ENCODE measurements at regions not wholly inside any gene's neighbourhood (a gene's known extent, or its start where the extent isn't known, plus 50 kb on each side); places are given as distances from the start of the nearest gene placed in this dataset.
"Not testable (repeated sequence)": the region's sequence is repeated elsewhere in the genome, so short reads cannot be mapped to it uniquely, and the experiment has no call there.

DNA sequence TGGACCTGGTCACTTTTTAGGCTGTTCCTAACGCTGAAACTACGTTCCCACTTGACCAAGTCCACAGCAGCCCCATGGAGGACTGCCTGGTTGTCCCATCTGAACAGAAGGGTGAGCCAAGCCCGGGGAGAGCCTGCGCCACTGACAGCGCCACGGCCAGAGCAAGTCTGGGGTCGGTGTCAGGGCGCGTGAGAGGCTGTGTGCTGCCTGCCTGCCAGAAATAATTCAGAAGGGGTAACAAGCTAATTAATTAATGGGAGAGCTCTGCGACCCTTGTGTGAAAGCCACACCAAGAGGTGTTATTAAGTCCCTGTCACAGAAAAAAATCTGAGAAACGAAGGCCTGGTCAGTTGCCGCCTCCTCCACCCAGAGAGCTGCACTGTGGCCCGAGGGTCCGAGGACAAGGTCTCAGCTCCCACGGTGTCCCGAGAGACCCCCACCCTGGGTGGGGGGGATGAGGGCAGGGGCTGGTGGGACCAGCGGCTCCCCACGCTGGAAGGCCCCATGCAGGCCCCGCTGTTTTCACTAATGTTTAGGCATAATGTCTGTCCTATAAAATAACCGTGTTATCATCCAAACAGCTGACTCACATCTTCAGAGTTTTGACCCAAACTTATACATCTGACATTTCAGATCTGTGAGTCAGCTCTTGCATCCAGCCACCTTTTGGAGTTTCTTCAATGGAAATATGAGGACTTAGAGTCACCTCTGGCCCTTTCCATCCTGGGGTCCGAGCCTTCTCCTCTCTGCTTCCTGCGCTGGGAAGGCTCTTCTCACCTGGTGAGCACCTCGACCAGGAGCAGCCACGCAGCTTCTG is 58.5 kb downstream of the DLL1 start:
- DNase-seq = peak; percentile 10

DNA sequence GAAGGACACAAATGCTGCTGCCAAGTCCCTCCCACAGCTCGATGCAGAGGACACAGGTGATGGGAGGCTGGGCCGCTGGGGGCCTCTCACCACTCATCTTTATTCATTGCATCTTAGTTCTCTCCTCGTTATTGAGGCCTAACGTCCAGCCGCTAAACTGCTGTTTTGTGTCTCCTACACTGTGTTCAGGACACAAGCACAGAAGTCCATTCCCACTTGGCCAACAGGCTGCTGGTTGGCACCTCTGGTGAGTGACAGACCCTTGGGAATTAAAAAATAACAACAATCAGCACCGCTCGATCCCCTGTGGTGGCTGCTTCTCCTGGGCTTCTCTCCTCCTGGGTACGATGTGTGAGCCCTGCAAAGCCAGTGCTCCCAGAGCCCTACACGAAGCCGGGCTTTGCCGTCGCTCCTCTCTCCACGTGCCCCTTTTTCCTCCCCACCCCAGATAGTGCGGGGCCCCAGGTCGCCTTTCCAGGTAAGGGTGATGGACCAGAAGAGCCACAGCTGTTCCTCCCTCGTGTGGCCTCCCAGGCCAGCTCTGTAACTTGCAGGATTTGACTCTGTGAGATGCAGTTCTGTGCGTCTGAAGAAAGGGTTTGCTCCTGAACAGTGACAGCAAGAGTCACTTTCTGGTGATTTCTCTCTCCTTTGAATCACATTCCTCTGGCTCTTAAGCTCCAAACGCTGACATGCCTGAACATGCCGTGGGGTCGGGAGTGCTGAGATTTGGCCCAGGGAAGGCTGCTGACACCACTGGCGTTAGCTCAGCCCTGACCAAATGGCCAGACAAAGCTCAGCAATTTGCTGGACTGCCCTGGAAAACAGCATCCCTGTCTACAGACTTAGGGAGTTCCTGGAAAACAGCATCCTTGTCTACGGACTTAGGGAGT is 59.3 kb downstream of the DLL1 start:
- DNase-seq = no peak

DNA sequence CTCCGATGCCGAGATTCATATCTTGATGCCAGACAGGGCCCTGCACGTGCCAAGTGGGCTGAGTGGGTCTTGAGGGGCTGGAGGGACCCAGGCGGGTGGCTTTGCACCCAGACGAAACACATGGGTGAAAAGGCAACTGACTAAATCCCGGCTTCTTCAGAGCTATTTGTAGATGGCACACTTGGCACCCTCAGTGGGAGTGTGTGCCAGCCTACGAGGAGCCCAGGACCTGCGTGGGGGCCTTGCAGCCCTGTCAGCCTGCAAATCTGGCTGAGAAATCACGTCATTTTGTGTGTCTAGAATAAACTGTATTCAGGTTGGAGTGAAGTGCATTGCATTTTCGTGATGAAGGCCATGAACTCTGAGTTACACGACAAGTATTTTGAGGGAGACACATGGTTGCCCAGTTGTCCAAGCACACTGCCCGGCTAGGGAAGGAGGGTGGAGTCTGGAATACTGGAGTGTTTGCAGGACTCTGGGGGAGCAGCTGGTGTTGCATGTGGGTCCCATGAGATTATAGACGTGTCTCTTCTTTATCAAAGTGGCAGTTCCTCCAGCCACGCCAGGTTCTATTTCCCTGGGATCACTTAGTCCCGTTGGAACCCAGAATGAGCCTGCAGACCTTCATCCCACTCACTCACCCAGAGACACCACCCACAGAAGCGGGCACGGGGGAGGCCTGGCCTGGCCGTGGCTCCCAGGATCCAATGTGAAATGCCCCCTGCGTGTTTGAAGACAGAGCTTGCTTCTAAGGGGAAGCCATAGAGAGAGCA is 60.2 kb downstream of the DLL1 start:
- DNase-seq = no peak

DNA sequence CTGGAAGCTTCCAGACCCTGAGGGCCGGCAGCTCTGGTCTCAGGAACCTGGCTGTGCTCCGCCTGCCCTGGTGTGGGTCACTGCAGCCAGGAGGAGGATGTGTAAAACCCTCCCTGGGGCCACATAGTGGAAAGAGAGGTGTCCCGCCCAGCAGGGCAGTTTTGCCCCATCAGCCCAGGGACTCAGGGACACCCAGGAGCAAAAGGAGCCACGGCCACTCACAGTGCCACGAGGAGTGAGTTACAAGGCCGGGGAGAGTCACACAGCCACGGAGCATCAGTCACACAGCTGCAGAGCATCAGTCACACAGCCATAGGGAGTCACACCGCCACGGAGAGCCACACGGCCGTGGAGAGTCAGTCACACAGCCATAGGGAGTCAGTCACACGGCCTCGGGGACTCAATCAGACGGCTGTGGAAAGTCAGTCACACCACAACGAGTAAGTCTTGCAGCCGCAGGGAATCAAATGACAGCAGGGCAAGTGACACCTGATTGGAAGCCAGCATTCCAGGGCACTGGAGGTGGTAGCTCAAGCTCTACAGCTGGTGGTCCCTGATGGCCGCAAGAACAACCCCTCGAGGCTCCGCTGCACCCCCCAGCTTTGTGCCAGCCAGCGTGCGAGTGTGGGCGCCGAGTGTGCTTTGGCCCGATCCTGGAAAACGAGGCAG is 60.9 kb downstream of the DLL1 start:
- DNase-seq = no peak

DNA sequence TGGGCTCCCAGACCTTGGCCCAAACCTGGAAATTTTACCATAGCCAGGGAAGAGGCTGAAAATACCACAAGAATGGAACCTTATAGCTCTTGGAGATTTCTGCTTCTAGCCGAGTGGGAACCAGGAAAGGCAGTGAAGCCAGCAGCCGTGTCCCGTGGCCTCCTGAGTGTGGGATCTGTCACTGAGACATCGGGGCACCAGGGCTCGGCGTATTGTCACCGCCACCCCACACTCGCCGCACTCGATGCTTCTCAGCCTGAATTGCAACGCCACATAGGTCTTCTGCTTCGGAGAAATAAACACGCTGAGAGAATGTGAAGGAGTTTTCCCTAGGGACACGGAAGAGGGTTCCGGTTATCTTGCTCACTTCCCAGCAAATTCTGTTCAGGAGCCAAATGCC is 61.5 kb downstream of the DLL1 start:
- no peak for DNase-seq

DNA sequence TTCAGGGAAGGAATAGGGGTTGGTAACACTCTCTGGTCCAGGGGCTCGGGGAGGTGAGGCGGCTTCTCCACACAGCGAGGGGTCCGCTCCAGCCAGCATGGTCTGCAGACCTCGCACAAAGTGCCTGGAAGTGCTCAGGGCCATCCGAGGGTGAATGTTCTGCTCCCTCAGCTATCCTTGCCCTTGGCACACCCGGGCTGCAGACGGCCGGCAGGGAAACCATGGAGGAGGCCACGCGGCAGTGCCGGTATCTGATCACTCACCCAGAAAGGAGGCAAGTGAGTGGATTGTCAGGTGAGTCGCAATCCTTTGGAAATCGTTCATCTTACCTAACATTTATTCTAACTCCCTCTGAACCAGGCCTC is 62.0 kb downstream of the DLL1 start:
- DNase-seq = no peak

DNA sequence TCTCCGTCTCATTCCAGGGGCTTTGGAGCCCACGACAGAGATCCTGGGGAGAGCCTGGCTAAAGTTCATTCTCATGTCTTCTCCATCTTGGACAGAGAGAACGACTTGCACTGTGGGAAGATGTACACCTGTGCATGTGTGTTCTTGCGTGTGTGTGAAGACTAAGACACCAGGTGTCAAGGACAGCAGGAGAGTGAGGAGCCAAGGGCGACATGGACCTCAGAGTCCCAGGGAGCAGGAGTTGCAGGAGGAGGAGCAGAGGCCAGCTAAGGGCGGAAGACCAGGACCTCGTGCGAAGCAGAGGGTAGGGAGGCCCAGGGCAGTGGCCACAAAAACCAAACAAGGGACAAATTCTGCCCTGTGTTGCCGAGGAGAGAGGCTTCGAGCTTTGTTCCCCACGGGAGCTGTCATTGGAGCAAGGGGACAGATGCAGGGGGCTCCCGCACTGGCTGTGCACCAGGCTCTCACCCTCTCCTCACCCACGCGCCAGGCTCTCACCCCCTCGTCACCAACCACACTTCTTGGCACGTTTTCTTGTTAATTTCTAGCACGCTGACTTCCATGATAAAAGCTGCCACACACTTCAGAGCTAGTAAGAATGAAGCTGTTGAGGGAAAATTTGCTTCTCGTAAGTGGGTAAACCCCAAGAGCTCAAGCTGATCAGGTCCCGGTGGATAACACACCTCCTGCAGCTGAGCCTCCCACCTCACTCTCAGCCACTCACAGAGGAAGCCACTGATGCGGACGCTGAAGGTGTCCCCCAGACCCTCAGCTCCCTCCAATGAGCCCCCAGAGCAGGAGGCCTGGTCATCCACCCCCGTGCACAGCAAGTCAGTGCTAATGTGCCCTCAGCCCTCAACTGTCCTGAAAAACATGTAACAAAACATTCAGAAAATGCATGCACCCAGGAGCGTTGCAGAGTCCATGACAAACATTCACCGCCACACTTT is 62.6 kb downstream of the DLL1 start:
- no peak for DNase-seq

DNA sequence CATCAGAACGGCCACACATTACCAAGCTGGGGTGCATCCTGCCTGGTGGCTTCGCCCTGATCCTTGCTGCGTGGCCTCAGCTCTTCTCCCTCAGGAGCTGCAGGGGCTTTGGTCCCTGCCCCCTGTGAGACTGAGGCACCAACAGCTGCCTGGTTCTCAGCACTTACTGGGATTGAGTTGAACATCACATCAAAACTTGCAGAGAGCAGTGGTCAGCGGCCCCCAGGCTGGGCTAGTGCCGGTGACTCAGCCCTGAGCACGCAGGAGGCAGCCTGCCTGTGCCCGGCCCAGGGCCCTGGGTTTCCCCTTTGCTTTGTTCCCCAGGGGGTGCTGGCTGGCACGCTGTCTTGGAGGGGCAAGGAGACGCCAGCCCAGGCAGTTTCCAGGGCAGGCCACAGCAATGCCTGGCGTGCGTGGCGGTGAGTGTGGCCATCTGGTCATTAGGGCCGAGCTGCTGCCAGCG is 63.3 kb downstream of the DLL1 start:
- DNase-seq = no peak

DNA sequence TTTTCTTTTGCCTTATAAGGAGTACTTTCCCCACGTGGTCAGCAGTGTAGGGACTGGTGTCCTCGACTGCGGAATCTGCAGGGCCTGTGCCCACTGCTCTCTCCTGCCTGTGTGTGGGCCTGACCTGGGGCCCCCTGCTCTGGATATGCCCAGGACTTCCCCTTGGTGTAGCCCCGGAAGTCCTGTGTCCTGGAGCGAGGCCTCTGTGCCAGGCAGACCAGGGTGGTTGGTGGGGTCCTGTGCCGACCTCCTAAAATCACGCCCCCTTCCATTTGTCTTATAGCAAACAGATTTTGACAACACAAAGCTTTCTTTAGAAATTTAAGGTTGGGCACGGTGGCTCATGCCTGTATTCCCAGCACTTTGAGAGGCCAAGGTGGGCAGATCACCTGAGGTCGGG is 64.2 kb downstream of the DLL1 start:
- DNase-seq = no peak

DNA sequence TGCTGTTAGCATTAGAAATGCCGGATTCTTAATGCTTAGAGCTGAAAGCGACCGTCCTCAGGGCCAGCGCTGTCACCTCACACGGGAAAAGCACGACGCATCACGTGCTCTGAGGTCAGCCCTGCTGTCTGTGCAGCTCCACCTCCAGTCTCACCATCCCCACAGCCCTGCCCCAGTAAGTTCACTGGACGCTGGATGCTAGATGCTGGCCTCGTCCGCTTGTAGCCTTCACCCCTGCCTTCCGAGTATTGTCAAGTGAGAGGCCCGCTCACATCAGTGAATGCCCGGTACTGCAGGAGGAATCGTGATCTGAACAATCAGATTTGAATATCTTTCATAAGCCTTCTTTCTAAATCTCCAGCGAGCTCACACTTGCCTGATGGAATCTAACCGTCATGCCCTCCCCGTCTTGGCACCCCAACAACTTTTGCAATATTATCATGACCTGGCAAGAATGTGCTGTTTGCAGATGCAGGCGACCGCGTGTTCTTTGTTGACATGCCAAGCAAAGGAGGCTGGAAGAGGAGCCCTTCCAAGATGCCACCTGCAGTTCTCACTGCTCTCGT is 64.9 kb downstream of the DLL1 start:
- DNase-seq = no peak

DNA sequence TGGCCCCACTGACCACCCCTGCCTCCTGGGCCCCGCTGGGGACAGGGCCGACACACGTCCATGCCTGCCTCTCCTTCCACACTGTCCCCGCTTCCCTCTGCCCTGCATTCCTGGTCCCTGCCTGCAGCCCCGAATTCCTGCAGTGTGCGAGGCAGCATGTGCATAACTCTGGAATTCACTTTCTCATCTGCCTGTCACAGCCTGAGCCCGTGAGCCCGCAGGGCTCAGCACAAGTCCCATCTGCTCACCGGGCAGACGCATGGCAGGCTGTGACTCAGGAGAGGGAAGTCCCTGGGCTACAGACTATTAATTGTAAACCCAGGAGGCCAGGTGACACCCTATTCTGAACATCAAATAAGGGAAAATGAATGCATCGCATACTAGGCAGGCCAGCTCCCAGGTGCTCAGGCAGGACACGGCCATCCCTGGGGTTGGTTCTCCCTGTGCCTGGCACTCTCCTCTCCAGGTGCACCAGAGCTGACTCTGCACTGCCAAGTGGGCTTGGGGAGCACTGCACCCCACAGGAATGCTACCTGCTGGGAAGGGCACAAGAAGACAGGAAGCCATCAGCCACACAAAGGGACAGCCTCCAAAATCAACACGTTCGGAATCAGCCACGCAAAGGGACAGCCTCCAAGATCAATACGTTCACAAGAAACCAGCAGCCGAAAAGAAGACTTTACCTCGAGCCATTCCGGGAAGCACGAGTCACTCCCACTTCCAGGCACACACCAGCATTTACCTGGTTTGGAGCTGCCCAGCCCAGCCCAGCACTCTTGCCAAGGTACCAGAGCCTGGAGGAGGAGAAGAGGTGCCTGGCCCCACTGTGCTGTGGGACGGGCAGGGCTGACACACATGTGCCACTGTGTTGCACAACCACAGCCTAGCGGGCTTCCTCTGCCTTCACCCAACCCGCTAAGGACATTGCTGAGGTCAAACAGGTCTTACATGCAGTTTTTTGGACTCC is 65.9 kb downstream of the DLL1 start:
- peak; percentile 22 for DNase-seq

DNA sequence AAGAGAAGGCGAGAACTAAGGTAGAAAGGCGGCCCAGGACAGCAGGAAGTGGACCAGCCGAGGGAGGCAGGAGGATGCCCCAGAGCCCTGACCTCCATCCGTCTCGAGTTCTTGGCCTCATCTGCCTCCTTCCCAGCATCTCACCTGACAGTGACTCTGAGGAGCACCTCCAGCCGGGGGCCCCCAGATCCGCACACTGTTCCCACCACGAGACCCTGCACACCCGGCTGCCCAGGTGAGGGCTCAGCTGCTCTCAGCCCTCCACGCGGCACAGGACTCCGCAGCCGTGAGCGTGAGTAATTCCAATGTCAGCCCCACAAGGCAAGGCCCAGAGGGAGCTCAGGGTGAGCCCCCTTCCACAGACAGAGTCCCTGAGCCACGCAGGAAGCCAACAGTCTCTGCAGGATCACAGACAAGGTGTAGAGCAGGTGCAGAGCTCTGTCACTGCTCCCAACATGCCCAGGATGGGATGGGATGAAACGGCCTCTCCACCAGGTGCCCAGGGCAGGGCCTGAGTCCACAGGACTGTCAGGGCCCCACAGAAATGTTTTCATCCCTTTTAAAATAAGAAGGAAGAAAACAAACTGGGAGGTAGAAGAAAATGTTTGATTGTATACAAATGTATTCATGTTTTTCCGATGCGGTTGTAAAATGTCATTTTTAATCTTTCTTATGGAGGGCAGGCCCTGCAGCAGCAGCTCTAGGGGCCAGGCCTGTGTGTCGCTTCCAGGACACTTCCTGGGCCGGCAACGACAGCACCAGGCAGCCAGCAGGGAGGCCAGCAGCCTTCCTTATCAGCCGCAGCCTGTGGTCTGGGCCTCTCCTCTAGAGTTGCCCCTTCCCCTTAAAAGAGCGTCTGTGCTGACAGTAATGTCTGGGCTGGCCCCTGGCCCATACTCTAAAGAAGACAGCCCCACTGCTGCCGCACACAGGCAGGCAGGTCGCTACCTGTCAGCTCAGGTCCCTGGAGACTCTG is 66.9 kb downstream of the DLL1 start:
- DNase-seq = no peak

DNA sequence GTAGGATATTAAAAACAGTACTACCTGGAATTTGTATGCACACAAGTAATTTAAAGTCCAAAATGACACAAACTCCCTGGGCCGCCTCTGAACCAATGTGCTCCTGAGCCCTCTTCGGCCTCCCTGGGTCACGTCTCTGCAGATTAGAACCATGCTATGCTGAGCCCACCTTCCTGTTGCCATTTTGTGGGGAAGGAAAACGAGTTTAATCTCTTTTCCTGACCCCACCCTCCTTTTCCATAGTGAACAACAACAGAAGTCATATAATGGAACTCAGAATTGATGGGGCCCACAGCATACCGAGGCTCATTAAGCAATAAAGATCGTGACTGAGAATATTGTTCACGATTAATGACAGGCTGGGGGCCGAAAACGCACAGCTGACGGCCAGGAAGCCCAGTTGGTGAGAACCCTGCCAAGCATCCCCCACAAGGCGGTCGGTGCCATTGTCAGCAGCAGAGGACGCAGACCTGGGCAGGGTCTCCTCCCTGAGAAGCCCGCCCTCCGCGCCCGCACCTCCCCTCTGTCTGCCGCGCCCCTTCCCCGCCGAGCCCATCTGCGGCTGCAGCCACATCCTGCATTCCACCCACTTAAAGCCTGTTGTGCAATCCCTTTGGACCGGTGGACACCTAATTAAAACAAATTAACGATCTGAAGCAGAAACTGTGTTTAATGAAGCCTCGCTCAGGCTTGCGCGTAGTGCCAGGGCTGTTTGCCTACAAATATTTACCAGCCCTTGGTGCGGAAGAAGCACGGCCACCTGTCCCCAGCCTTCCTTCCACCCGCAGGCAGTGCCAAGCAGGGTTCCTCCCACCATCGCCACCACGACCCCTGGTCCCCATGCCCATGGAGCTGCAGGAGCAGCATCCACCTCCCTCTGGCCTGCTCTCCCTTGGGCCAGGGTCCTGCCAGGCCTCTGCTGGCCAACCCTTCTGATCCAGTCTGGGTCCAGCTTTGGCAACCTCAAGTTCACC is 68.1 kb downstream of the DLL1 start:
- DNase-seq = no peak

DNA sequence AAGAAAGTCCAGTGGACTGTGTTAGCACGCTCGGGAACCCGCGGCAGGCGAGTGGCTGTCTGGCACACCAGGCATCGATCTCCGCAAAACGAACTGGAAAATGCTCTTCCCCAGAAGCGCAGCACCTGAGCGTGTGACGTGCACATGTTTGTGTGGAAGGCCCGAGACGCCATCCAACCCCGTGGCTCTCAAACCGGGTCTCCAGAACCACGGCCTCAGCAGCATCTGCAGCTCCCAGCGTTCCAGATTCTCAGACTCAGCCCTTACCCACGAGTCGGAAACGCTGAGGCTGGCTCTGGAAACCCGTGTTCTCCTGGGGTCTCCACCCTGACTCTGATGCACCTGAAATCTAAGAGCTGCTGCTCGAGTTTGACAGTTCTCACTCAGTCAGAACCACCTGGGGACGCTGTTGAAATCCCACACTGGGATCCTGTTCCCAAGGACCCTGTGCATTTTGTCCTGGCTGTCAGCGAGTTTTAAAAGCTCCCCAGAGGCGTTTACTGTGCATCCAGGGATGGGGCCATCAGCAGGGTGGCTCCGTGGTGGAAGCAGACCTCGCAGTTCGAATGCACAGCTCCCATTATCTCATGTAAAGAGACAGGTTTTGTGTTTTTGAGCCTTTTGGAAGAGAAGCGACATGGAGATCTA is 69.0 kb downstream of the DLL1 start:
- no peak for DNase-seq

DNA sequence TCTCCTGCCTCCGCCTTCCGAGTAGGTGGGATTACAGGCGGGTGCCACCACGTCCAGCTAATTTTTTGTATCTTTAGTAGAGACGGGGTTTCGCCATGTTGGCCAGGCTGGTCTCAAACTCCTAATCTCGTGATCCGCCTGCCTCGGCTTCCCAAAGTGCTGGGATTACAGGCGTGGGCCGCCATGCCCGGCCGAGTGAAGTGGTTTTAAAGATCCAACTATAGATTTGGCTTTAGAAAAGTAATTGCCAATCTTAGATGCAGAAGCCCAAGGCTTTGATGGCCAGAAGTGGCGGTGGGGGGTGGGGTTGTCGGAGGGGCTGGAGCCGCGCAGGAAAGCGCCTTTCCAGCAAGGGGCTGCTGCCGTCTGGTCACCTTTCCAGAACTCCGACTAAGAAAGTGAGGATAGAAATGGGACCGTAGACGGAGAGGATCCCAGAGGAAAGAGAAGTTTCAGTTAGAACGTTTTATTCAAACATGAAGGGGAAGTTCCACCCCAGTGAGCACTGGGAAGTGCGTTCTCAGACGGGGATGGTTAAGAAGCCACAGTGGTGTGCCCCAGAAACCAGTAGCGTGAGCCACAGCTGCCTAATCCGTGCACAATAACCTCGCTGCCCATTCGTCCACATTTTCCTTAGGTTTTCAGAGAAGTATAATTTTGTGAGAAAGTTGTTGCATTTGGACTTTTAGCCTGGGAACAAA is 69.7 kb downstream of the DLL1 start:
- no peak for DNase-seq

DNA sequence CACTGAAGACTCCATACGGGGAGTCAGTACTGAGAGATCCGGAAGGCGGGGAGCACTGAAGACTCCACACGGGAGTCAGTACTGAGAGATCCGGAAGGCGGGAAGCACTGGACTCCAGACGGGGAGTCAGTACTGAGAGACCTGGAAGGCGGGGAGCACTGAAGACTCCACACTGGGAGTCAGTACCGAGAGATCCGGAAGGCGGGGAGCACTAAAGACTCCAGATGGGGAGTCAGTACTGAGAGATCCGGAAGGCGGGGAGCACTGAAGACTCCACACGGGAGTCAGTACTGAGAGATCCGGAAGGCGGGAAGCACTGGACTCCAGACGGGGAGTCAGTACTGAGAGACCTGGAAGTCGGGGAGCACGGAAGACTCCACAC is 77.2 kb downstream of the DLL1 start:
- not testable (repeated sequence) for DNase-seq

All from fibroblast of upper back skin (primary cell).